ENCODE measurements at regions not wholly inside any gene's neighbourhood (a gene's known extent, or its start where the extent isn't known, plus 50 kb on each side); places are given as distances from the start of the nearest gene placed in this dataset.

GRCh38 chr4:162954976-162955375 is 211.7 kb downstream of the NAF1 start:
- no peak for TF ChIP-seq CTCF (conservative IDR thresholded peaks at IDR 0.05)
- no peak for TF ChIP-seq ZFX (IDR thresholded peaks at IDR 0.05)
